Neutrophil (primary cell): ENCODE measurements at regions not wholly inside any gene's neighbourhood (a gene's known extent, or its start where the extent isn't known, plus 50 kb on each side); places are given as distances from the start of the nearest gene placed in this dataset.

Experiments used
- H3K27ac ChIP-seq: fragments of 200-600 bp; sonication (generic); 2 replicates; pipeline ENCODE4 v1.5.1; 2016; ENCODE audit warnings: mild to moderate bottlenecking, moderate library complexity
- H3K27me3 ChIP-seq: fragments of 200-600 bp; sonication (generic); 2 replicates; pipeline ENCODE4 v1.6.0; 2016; ENCODE audit warnings: mild to moderate bottlenecking
- H3K36me3 ChIP-seq: fragments of 200-600 bp; sonication (generic); 2 replicates; pipeline ENCODE4 v1.5.1; 2017
- H3K4me1 ChIP-seq, 2 experiments: fragments of 200-600 bp in 1 of 2; sonication (generic) in 1 of 2; 1 replicate in 1 of 2; 2 replicates in 1 of 2; pipeline versions ENCODE4 v1.5.1 to v1.6.1; 2013 to 2016; ENCODE audit warnings: low read depth in 1 of 2, low read length in 1 of 2, mild to moderate bottlenecking in 1 of 2, moderate library complexity in 1 of 2; ENCODE audit not compliant: control insufficient read depth in 1 of 2, insufficient read depth in 1 of 2
- H3K4me3 ChIP-seq, 2 experiments: fragments of 200-600 bp in 1 of 2; sonication (generic) in 1 of 2; 1 replicate in 1 of 2; 2 replicates in 1 of 2; pipeline ENCODE4 v1.5.1; 2013 to 2016; ENCODE audit warnings: low read depth in 1 of 2, low read length in 1 of 2, mild to moderate bottlenecking in 1 of 2, moderate library complexity in 1 of 2
- H3K9me3 ChIP-seq: fragments of 200-600 bp; sonication (generic); 2 replicates; pipeline ENCODE4 v1.5.1; 2016
- CTCF ChIP-seq: fragments of 200-600 bp; sonication (generic); IDR thresholded peaks from 2 replicates; pipeline ENCODE4 v1.5.1; 2016; ENCODE audit warnings: antibody characterized with exemption

- H3K9me3 ChIP-seq, result no peaks in the 10 kb centered on the region
- H3K36me3 ChIP-seq, result no peaks in the 10 kb centered on the region
- no peak for TF ChIP-seq CTCF
Observed at GRCh38 chr10:3411044-3411443, 238.5 kb upstream of the PITRM1 start.

GRCh38 chr10:3409928-3410327 is 237.3 kb upstream of the PITRM1 start:
- no peaks in the 10 kb centered on the region for H3K36me3 ChIP-seq
- H3K27ac ChIP-seq, result no peak overlapping the region
- no peak for TF ChIP-seq CTCF
- H3K4me1 ChIP-seq, result no peaks in the 10 kb centered on the region
- no peaks in the 10 kb centered on the region for H3K27me3 ChIP-seq
- H3K4me3 ChIP-seq, result no peak overlapping the region
- no peaks in the 10 kb centered on the region for H3K9me3 ChIP-seq

More at GRCh38 chr10:3411044-3411443, 238.5 kb upstream of the PITRM1 start:
- Histone ChIP-seq H3K4me1 (no peaks in the 10 kb centered on the region), H3K4me3 (no peak overlapping the region), H3K27me3 (no peaks in the 10 kb centered on the region), H3K27ac (no peak overlapping the region)

GRCh38 chr10:3408603-3409365 is 236.2 kb upstream of the PITRM1 start:
- Histone ChIP-seq H3K27ac (no peak overlapping the region), H3K9me3 (no peaks in the 10 kb centered on the region), H3K4me3 (no peak overlapping the region), H3K36me3 (no peaks in the 10 kb centered on the region), H3K4me1 (no peaks in the 10 kb centered on the region), H3K27me3 (no peaks in the 10 kb centered on the region)
- no peak for TF ChIP-seq CTCF

- H3K4me1 ChIP-seq, result no peaks in the 10 kb centered on the region
- TF ChIP-seq CTCF, result no peak
- H3K27ac ChIP-seq, result no peak overlapping the region
- no peaks in the 10 kb centered on the region for H3K9me3 ChIP-seq
- H3K4me3 ChIP-seq, result no peak overlapping the region
- no peaks in the 10 kb centered on the region for H3K36me3 ChIP-seq
- H3K27me3 ChIP-seq, result no peaks in the 10 kb centered on the region
Observed at GRCh38 chr10:3407208-3407607, 234.6 kb upstream of the PITRM1 start.

- Histone ChIP-seq H3K4me1 (no peaks in the 10 kb centered on the region), H3K9me3 (no peaks in the 10 kb centered on the region), H3K4me3 (no peak overlapping the region), H3K27ac (no peak overlapping the region), H3K27me3 (no peaks in the 10 kb centered on the region), H3K36me3 (no peaks in the 10 kb centered on the region)
- no peak for TF ChIP-seq CTCF
Observed at GRCh38 chr10:3406556-3406955, 234.0 kb upstream of the PITRM1 start.
